ENCODE measurements at regions not wholly inside any gene's neighbourhood (a gene's known extent, or its start where the extent isn't known, plus 50 kb on each side); places are given as distances from the start of the nearest gene placed in this dataset.
A peak's percentile ranks its signal among the peaks of the same experiment; 100 is the strongest.

- ATAC-seq (no peak), DNase-seq (ENCODE audit: low spot score) (no peak)
Observed at GRCh38 chr18:56545464-56545863, 92.9 kb downstream of the TXNL1 start.

GRCh38 chr18:56542476-56542875 is 95.9 kb downstream of the TXNL1 start:
- no peak for DNase-seq (ENCODE audit: low spot score)
- ATAC-seq = no peak

GRCh38 chr18:56541793-56542192 is 96.6 kb downstream of the TXNL1 start:
- ATAC-seq = no peak

GRCh38 chr18:56541340-56541739 is 97.1 kb downstream of the TXNL1 start:
- DNase-seq (ENCODE audit: low spot score) (no peak), ATAC-seq (no peak)

More at GRCh38 chr18:56541793-56542192, 96.6 kb downstream of the TXNL1 start:
- no peak for DNase-seq (ENCODE audit: low spot score)

- ATAC-seq (no peak), DNase-seq (ENCODE audit: low spot score) (no peak)
Observed at GRCh38 chr18:56538746-56539145, 99.6 kb downstream of the TXNL1 start.

- DNase-seq (ENCODE audit: low spot score) = no peak
- ATAC-seq = peak; percentile 54
Observed at GRCh38 chr18:56532176-56532840, 106.1 kb downstream of the TXNL1 start.

- no peak for ATAC-seq
Observed at GRCh38 chr18:56522816-56523215, 115.6 kb downstream of the TXNL1 start.

GRCh38 chr18:56521263-56521662 is 117.1 kb downstream of the TXNL1 start:
- ATAC-seq = no peak

More at GRCh38 chr18:56522816-56523215, 115.6 kb downstream of the TXNL1 start:
- no peak for DNase-seq (ENCODE audit: low spot score)

GRCh38 chr18:56517761-56518160 is 120.6 kb downstream of the TXNL1 start:
- no peak for DNase-seq (ENCODE audit: low spot score)
- no peak for ATAC-seq

More at GRCh38 chr18:56521263-56521662, 117.1 kb downstream of the TXNL1 start:
- no peak for DNase-seq (ENCODE audit: low spot score)

GRCh38 chr18:56517196-56517595 is 121.2 kb downstream of the TXNL1 start:
- no peak for ATAC-seq
- DNase-seq (ENCODE audit: low spot score) = no peak

GRCh38 chr18:56516789-56517188 is 121.6 kb downstream of the TXNL1 start:
- DNase-seq (ENCODE audit: low spot score) (no peak), ATAC-seq (no peak)

- ATAC-seq (peak; percentile 15), DNase-seq (ENCODE audit: low spot score) (no peak)
Observed at GRCh38 chr18:56515522-56515921, 122.9 kb downstream of the TXNL1 start.

- DNase-seq (ENCODE audit: low spot score) (no peak), ATAC-seq (no peak)
Observed at GRCh38 chr18:56511996-56512395, 126.4 kb downstream of the TXNL1 start.

- no peak for DNase-seq (ENCODE audit: low spot score)
- no peak for ATAC-seq
Observed at GRCh38 chr18:56510108-56510507, 128.3 kb downstream of the TXNL1 start.

- ATAC-seq (no peak), DNase-seq (ENCODE audit: low spot score) (no peak)
Observed at GRCh38 chr18:56509656-56510055, 128.7 kb downstream of the TXNL1 start.

GRCh38 chr18:56508370-56509036 is 129.9 kb downstream of the TXNL1 start:
- no peak for DNase-seq (ENCODE audit: low spot score)
- ATAC-seq = no peak

GRCh38 chr18:56505971-56506370 is 132.4 kb downstream of the TXNL1 start:
- no peak for DNase-seq (ENCODE audit: low spot score)
- ATAC-seq = no peak

- DNase-seq (ENCODE audit: low spot score) = no peak
- ATAC-seq = no peak
Observed at GRCh38 chr18:56505293-56505692, 133.1 kb downstream of the TXNL1 start.

GRCh38 chr18:56501896-56502295 is 136.5 kb downstream of the TXNL1 start:
- no peak for DNase-seq (ENCODE audit: low spot score)
- no peak for ATAC-seq

- no peak for DNase-seq (ENCODE audit: low spot score)
- ATAC-seq = no peak
Observed at GRCh38 chr18:56495884-56496283, 142.5 kb downstream of the TXNL1 start.

GRCh38 chr18:56493531-56493930 is 144.9 kb downstream of the TXNL1 start:
- ATAC-seq = no peak

GRCh38 chr18:56492136-56492535 is 146.3 kb downstream of the TXNL1 start:
- DNase-seq (ENCODE audit: low spot score) = no peak
- no peak for ATAC-seq

More at GRCh38 chr18:56493531-56493930, 144.9 kb downstream of the TXNL1 start:
- DNase-seq (ENCODE audit: low spot score) = no peak

GRCh38 chr18:56490942-56491341 is 147.4 kb downstream of the TXNL1 start:
- ATAC-seq (peak; percentile 67), DNase-seq (ENCODE audit: low spot score) (no peak)

Data from left lobe of liver (tissue), 2 donors.